SK-N-SH (cell line): ENCODE measurements at regions not wholly inside any gene's neighbourhood (a gene's known extent, or its start where the extent isn't known, plus 50 kb on each side); places are given as distances from the start of the nearest gene placed in this dataset.

ENCODE experiments used
- CTCF ChIA-PET: fragments of 300-600, 350-600 bp; formaldehyde crosslinking; extraction: SDS; loops from one replicate; lab custom pipeline; 2021; lab: Yijun Ruan, JAX
- POLR2A ChIA-PET: fragments of 350-600 bp; sonication (Branson Sonifier 250); formaldehyde crosslinking; extraction: SDS; loops from one replicate; lab custom pipeline; 2020; ENCODE audit warnings: antibody characterized with exemption, inconsistent platforms; lab: Yijun Ruan, JAX
- DNase-seq: peaks from one replicate; pipeline ENCODE4 v3.0.0; 2012
- H2AFZ ChIP-seq: fragments of 200-600 bp; sonication (generic); 2 replicates; pipeline ENCODE4 v1.8.1; 2016; ENCODE audit warnings: antibody characterized with exemption, mild to moderate bottlenecking, low read depth
- H3F3A ChIP-seq: fragments of 200-600 bp; sonication (generic); replicated peaks from 2 replicates; pipeline ENCODE3; 2016; ENCODE audit warnings: antibody characterized with exemption, mild to moderate bottlenecking; ENCODE audit not compliant: insufficient read depth
- H3K27ac ChIP-seq, 2 experiments: fragments of 200-500 bp in 1 of 2; fragments of 200-600 bp in 1 of 2; sonication (Bioruptor generic) in 1 of 2; sonication (generic), shearing (Covaris generic) in 1 of 2; 2 replicates each; pipeline versions ENCODE4 v1.5.1 to v1.6.1; 2014 to 2016; ENCODE audit warnings: low read depth in 2 of 2, inconsistent platforms in 1 of 2, low read length in 1 of 2, mild to moderate bottlenecking in 1 of 2, mixed read lengths in 1 of 2
- H3K27me3 ChIP-seq: fragments of 200-600 bp; sonication (generic), shearing (Covaris generic); 2 replicates; pipeline ENCODE4 v1.6.1; 2016; ENCODE audit warnings: mixed run types; ENCODE audit not compliant: insufficient read depth
- H3K36me3 ChIP-seq, 2 experiments: fragments of 200-500 bp in 1 of 2; fragments of 200-600 bp in 1 of 2; sonication (Bioruptor generic) in 1 of 2; sonication (generic) in 1 of 2; replicated peaks in 1 of 2; 2 replicates each; pipeline versions ENCODE3 to v1.5.1; 2014 to 2016; ENCODE audit warnings: low read length in 1 of 2, mild to moderate bottlenecking in 1 of 2; ENCODE audit not compliant: insufficient read depth in 2 of 2, control insufficient read depth in 1 of 2
- H3K4me1 ChIP-seq, 2 experiments: fragments of 200-500 bp in 1 of 2; fragments of 200-600 bp in 1 of 2; sonication (Bioruptor generic) in 1 of 2; sonication (generic), shearing (Covaris generic) in 1 of 2; 2 replicates each; pipeline versions ENCODE4 v1.5.1 to v1.6.1; 2014 to 2016; ENCODE audit warnings: low read depth in 1 of 2, low read length in 1 of 2, mixed run types in 1 of 2; ENCODE audit not compliant: insufficient read depth in 2 of 2, control insufficient read depth in 1 of 2
- H3K4me2 ChIP-seq: fragments of 200-600 bp; sonication (generic), shearing (Covaris generic); 2 replicates; pipeline ENCODE4 v1.6.1; 2017; ENCODE audit warnings: mixed run types
- H3K4me3 ChIP-seq, 2 experiments: fragments of 200-500 bp in 1 of 2; fragments of 200-600 bp in 1 of 2; sonication (Bioruptor generic) in 1 of 2; sonication (generic), shearing (Covaris generic) in 1 of 2; 2 replicates each; pipeline versions ENCODE4 v1.5.1 to v1.8.1; 2014 to 2016; ENCODE audit warnings: low read depth in 2 of 2, inconsistent platforms in 1 of 2, low read length in 1 of 2, mild to moderate bottlenecking in 1 of 2, mixed read lengths in 1 of 2, moderate library complexity in 1 of 2
- H3K79me2 ChIP-seq: fragments of 200-600 bp; sonication (generic); 2 replicates; pipeline ENCODE4 v1.8.1; 2017; ENCODE audit warnings: mild to moderate bottlenecking; ENCODE audit not compliant: insufficient read depth
- H3K9ac ChIP-seq: fragments of 200-600 bp; sonication (generic); 2 replicates; pipeline ENCODE4 v1.6.1; 2017; ENCODE audit warnings: mixed run types
- H3K9me2 ChIP-seq: fragments of 200-600 bp; sonication (generic); 2 replicates; pipeline ENCODE4 v1.6.1; 2017; ENCODE audit warnings: mixed run types
- H3K9me3 ChIP-seq: fragments of 200-600 bp; sonication (generic); 2 replicates; pipeline ENCODE4 v1.6.1; 2017; ENCODE audit warnings: mixed run types, mild to moderate bottlenecking, moderate library complexity
- H4K20me1 ChIP-seq: fragments of 200-600 bp; sonication (generic); 2 replicates; pipeline ENCODE4 v1.6.1; 2017; ENCODE audit warnings: mild to moderate bottlenecking, mixed run types; ENCODE audit not compliant: insufficient read depth
- CHD2 ChIP-seq: fragments of 150-350 bp; IDR thresholded peaks from 2 replicates; pipeline ENCODE4 v1.6.1; 2018; ENCODE audit warnings: low read length; ENCODE audit not compliant: partially characterized antibody
- CTCF ChIP-seq: fragments of 200-600 bp; sonication (generic); IDR thresholded peaks from 2 replicates; pipeline ENCODE4 v1.6.1; 2017; ENCODE audit warnings: antibody characterized with exemption, mild to moderate bottlenecking, moderate library complexity
- FOSL2 ChIP-seq: IDR thresholded peaks from 2 replicates; pipeline ENCODE4 v1.4.0; 2012; ENCODE audit warnings: low read depth, mild to moderate bottlenecking, moderate library complexity, borderline replicate concordance
- FOXJ3 ChIP-seq: sonication (generic); formaldehyde crosslinking; IDR thresholded peaks from 2 replicates; pipeline ENCODE4 v1.5.1; 2020; ENCODE audit warnings: mild to moderate bottlenecking, missing genetic modification reagents
- GABPA ChIP-seq: IDR thresholded peaks from 2 replicates; pipeline ENCODE4 v1.4.0; 2012; ENCODE audit warnings: low read depth, mild to moderate bottlenecking
- GATA2 ChIP-seq: sonication (generic); formaldehyde crosslinking; IDR thresholded peaks from 2 replicates; pipeline ENCODE4 v1.5.0; 2020; ENCODE audit warnings: mild to moderate bottlenecking, missing genetic modification reagents
- JUND ChIP-seq: IDR thresholded peaks from 2 replicates; pipeline ENCODE4 v1.4.0; 2012
- MAX ChIP-seq: IDR thresholded peaks from 2 replicates; pipeline ENCODE4 v1.4.0; 2012; ENCODE audit warnings: low read depth
- PBX3 ChIP-seq: IDR thresholded peaks from 2 replicates; pipeline ENCODE4; 2012
- POLR2AphosphoS5 ChIP-seq: IDR thresholded peaks from 2 replicates; pipeline ENCODE4 v1.6.1; 2012; ENCODE audit warnings: low read depth, low read length
- RAD21 ChIP-seq: IDR thresholded peaks from 2 replicates; pipeline ENCODE4 v1.6.1; 2012; ENCODE audit warnings: mild to moderate bottlenecking, low read length
- REST ChIP-seq: IDR thresholded peaks from 2 replicates; pipeline ENCODE4 v1.6.1; 2012; ENCODE audit warnings: mild to moderate bottlenecking, low read depth, low read length, moderate library complexity
- RFX5 ChIP-seq: IDR thresholded peaks from 2 replicates; pipeline ENCODE4 v1.6.1; 2012; ENCODE audit warnings: mild to moderate bottlenecking, improper control_type of control experiment, low read length
- SIN3A ChIP-seq: IDR thresholded peaks from 2 replicates; pipeline ENCODE4 v1.6.1; 2012; ENCODE audit warnings: low read depth, mild to moderate bottlenecking, low read length, moderate library complexity, borderline replicate concordance
- SMC3 ChIP-seq: IDR thresholded peaks from 2 replicates; pipeline ENCODE4 v1.6.1; 2012; ENCODE audit warnings: low read depth, low read length, improper control_type of control experiment
- TAF1 ChIP-seq: IDR thresholded peaks from 2 replicates; pipeline ENCODE4 v1.6.1; 2012; ENCODE audit warnings: low read depth, mild to moderate bottlenecking, low read length, moderate library complexity, borderline replicate concordance
- USF1 ChIP-seq: IDR thresholded peaks from 2 replicates; pipeline ENCODE4 v1.4.0; 2012; ENCODE audit warnings: low read depth, borderline replicate concordance
- USF2 ChIP-seq: fragments of 150-350 bp; IDR thresholded peaks from 2 replicates; pipeline ENCODE4 v1.6.1; 2017; ENCODE audit warnings: antibody characterized with exemption, low read length, low read depth, borderline replicate concordance
- YY1 ChIP-seq: IDR thresholded peaks from 2 replicates; pipeline ENCODE4 v1.4.0; 2012; ENCODE audit warnings: low read depth, mild to moderate bottlenecking
- WGBS: methylation state at CpG from one replicate; pipeline ENCODE4 v1.1.6; 2017; ENCODE audit warnings: low lambda C conversion rate; 5-methylcytosine and 5-hydroxymethylcytosine counted together

- TF ChIP-seq REST = no peak
- TF ChIP-seq GATA2 (CRISPR knock-in tag) = no peak
Observed at GRCh38 chr14:23707415-23707814, 71.3 kb downstream of the DHRS2 start (continued).

- H3K4me1 ChIP-seq = no peaks in the 10 kb centered on the region
- no peak for DNase-seq
- H3K9ac ChIP-seq = no peak overlapping the region
- TF ChIP-seq USF1 (no peak), SMC3 (no peak), RFX5 (no peak), JUND (no peak), YY1 (no peak), CTCF (no peak), FOSL2 (no peak), PBX3 (no peak), POLR2AphosphoS5 (no peak), MAX (no peak), TAF1 (no peak), RAD21 (no peak), CHD2 (no peak), FOXJ3 (CRISPR knock-in tag) (no peak), SIN3A (no peak), REST (no peak), USF2 (no peak), GATA2 (CRISPR knock-in tag) (no peak), GABPA (no peak)
- H3K36me3 ChIP-seq = no peaks in the 10 kb centered on the region
- H3K27me3 ChIP-seq = no peaks in the 10 kb centered on the region; the same call in 1 of the 2 replicates
- 30% methylated on average over 4 of the region's 4 CpGs for WGBS
- CTCF ChIA-PET = no interaction called here
- no peaks in the 10 kb centered on the region for H3F3A ChIP-seq
- POLR2A ChIA-PET = no interaction called here
- no peaks in the 10 kb centered on the region for H4K20me1 ChIP-seq
- H3K27ac ChIP-seq = no peak overlapping the region
- H2AFZ ChIP-seq = no peak overlapping the region
- H3K79me2 ChIP-seq = no peaks in the 10 kb centered on the region
- H3K9me3 ChIP-seq = peaks cover 3% of the 10 kb centered on the region; the same call in 1 of the 2 replicates
- no peak overlapping the region for H3K4me2 ChIP-seq
- H3K9me2 ChIP-seq = no peaks in the 10 kb centered on the region
- H3K4me3 ChIP-seq = no peak overlapping the region
Observed at GRCh38 chr14:23708343-23708742, 72.2 kb downstream of the DHRS2 start.
